ENCODE measurements at regions not wholly inside any gene's neighbourhood (a gene's known extent, or its start where the extent isn't known, plus 50 kb on each side); places are given as distances from the start of the nearest gene placed in this dataset.

DNA sequence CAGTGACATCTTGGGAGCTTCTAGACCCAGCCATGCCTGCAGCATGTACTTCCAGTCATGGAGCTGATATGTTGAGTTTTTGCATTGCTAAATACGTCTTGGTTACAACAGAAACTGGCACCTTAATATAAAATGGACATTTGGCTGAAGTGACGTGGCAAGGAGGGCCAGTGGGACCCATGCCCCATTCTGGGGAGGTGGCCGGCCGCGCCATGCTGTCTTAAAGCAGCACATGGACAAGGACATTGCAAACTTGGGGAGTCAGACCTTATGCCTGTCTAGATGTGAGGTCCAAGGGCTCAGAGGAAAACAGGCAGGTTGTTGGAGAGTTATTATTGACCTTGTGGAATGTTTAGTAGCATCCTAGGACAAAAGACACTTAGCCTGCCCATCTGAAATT, 588.0 kb upstream of the CDH4 start:
- Histone ChIP-seq H3K4me3 (ENCODE audit: low read length in 3 of 3) (no peak overlapping the region), H3K36me3 (ENCODE audit: control insufficient read depth in 2 of 3, insufficient read depth in 3 of 3, low read length in 3 of 3) (no peaks in the 10 kb centered on the region), H3K4me1 (ENCODE audit: control insufficient read depth in 2 of 3, insufficient read depth in 2 of 3, low read depth in 1 of 3, low read length in 3 of 3) (no peaks in the 10 kb centered on the region), H3K27me3 (ENCODE audit: control insufficient read depth, insufficient read depth, low read length) (no peaks in the 10 kb centered on the region), H3K27ac (ENCODE audit: low read depth in 2 of 2, low read length in 2 of 2) (no peak overlapping the region), H3K9ac (ENCODE audit: low read length in 3 of 3) (no peak overlapping the region), H3K9me3 (ENCODE audit: control insufficient read depth in 2 of 3, insufficient read depth in 1 of 3, low read length in 3 of 3) (no peaks in the 10 kb centered on the region)
- FAIRE-seq (no peak), DNase-seq (no peak)
- intact Hi-C loops (cut with DNase I) = no loop called here
- TF ChIP-seq CTCF (IDR thresholded peaks at IDR 0.05; ENCODE audit: borderline replicate concordance, extremely low read depth, insufficient read depth) = no peak

- TF ChIP-seq CTCF (IDR thresholded peaks at IDR 0.05; ENCODE audit: borderline replicate concordance, extremely low read depth, insufficient read depth) = no peak
- no peak for FAIRE-seq
- no peaks in the 10 kb centered on the region for H3K9me3 ChIP-seq (ENCODE audit: control insufficient read depth in 2 of 3, insufficient read depth in 1 of 3, low read length in 3 of 3)
- H3K4me3 ChIP-seq (ENCODE audit: low read length in 3 of 3) = no peak overlapping the region
- intact Hi-C loops (cut with DNase I) = no loop called here
- DNase-seq = no peak
- H3K27me3 ChIP-seq (ENCODE audit: control insufficient read depth, insufficient read depth, low read length) = no peaks in the 10 kb centered on the region
- H3K27ac ChIP-seq (ENCODE audit: low read depth in 2 of 2, low read length in 2 of 2) = no peak overlapping the region
- no peaks in the 10 kb centered on the region for H3K4me1 ChIP-seq (ENCODE audit: control insufficient read depth in 2 of 3, insufficient read depth in 2 of 3, low read depth in 1 of 3, low read length in 3 of 3)
- no peak overlapping the region for H3K9ac ChIP-seq (ENCODE audit: low read length in 3 of 3)
- no peaks in the 10 kb centered on the region for H3K36me3 ChIP-seq (ENCODE audit: control insufficient read depth in 2 of 3, insufficient read depth in 3 of 3, low read length in 3 of 3)
These were observed 584.4 kb upstream of the CDH4 start for GRCh38 chr20:60667641-60668040.

DNA sequence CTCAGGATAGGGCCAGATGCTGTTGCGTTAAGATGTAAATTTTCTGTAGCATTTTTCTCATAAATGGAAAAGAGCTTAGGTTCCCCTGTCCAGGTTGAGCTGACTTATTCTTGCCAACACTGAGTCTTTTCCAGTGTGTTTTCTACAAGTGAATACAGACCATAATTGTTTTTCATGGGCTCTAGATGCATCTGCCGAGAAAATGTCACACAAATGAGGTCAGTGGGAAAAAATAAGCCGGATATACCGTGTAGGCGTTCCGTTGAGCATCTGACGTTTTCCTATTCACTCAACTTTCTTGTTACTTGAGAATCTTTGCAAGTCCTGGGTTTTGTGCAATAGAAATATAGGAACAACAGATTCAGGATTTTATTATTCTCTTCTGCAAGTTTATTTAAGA, 582.9 kb upstream of the CDH4 start:
- intact Hi-C loops (cut with DNase I) = no loop called here
- Histone ChIP-seq H3K27me3 (ENCODE audit: control insufficient read depth, insufficient read depth, low read length) (no peaks in the 10 kb centered on the region), H3K36me3 (ENCODE audit: control insufficient read depth in 2 of 3, insufficient read depth in 3 of 3, low read length in 3 of 3) (no peaks in the 10 kb centered on the region), H3K9me3 (ENCODE audit: control insufficient read depth in 2 of 3, insufficient read depth in 1 of 3, low read length in 3 of 3) (no peaks in the 10 kb centered on the region), H3K4me1 (ENCODE audit: control insufficient read depth in 2 of 3, insufficient read depth in 2 of 3, low read depth in 1 of 3, low read length in 3 of 3) (no peaks in the 10 kb centered on the region), H3K9ac (ENCODE audit: low read length in 3 of 3) (no peak overlapping the region), H3K4me3 (ENCODE audit: low read length in 3 of 3) (no peak overlapping the region), H3K27ac (ENCODE audit: low read depth in 2 of 2, low read length in 2 of 2) (no peak overlapping the region)
- no peak for DNase-seq
- no peak for TF ChIP-seq CTCF (IDR thresholded peaks at IDR 0.05; ENCODE audit: borderline replicate concordance, extremely low read depth, insufficient read depth)
- FAIRE-seq = no peak

DNA sequence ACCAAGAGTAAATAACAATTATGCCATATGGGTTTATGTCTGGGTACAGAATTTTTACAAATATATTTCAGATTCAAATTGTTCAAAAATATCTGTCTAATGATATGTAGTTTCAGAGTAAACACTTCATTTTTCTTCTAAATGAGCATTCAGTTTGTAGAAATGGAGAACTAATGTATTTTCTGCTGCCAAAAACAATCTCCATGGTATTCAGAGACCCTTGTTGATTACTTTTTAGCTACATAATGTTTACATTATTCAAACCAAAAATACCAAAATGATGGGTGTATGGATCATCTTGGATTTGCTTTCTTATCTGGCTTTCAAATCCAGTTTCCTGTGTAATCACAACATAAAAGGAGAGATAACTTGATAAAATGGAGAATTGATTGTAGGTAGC, 576.0 kb upstream of the CDH4 start:
- Histone ChIP-seq H3K9ac (ENCODE audit: low read length in 3 of 3) (no peak overlapping the region), H3K27me3 (ENCODE audit: control insufficient read depth, insufficient read depth, low read length) (no peaks in the 10 kb centered on the region), H3K4me3 (ENCODE audit: low read length in 3 of 3) (no peak overlapping the region), H3K9me3 (ENCODE audit: control insufficient read depth in 2 of 3, insufficient read depth in 1 of 3, low read length in 3 of 3) (no peaks in the 10 kb centered on the region), H3K36me3 (ENCODE audit: control insufficient read depth in 2 of 3, insufficient read depth in 3 of 3, low read length in 3 of 3) (no peaks in the 10 kb centered on the region), H3K27ac (ENCODE audit: low read depth in 2 of 2, low read length in 2 of 2) (no peak overlapping the region), H3K4me1 (ENCODE audit: control insufficient read depth in 2 of 3, insufficient read depth in 2 of 3, low read depth in 1 of 3, low read length in 3 of 3) (no peaks in the 10 kb centered on the region)
- intact Hi-C loops (cut with DNase I) = no loop called here
- DNase-seq (no peak), FAIRE-seq (no peak)
- no peak for TF ChIP-seq CTCF (IDR thresholded peaks at IDR 0.05; ENCODE audit: borderline replicate concordance, extremely low read depth, insufficient read depth)

All from kidney (tissue), 13 donors.